AG20443 (cell line): ENCODE measurements at regions not wholly inside any gene's neighbourhood (a gene's known extent, or its start where the extent isn't known, plus 50 kb on each side); places are given as distances from the start of the nearest gene placed in this dataset.
A peak's percentile ranks its signal among the peaks of the same experiment; 100 is the strongest.
"Not testable (repeated sequence)": the region's sequence is repeated elsewhere in the genome, so short reads cannot be mapped to it uniquely, and the experiment has no call there.

Experiments used
- DNase-seq: peaks from one replicate; pipeline ENCODE4 v3.0.0; 2012; ENCODE audit warnings: low spot score, mixed read lengths

DNA sequence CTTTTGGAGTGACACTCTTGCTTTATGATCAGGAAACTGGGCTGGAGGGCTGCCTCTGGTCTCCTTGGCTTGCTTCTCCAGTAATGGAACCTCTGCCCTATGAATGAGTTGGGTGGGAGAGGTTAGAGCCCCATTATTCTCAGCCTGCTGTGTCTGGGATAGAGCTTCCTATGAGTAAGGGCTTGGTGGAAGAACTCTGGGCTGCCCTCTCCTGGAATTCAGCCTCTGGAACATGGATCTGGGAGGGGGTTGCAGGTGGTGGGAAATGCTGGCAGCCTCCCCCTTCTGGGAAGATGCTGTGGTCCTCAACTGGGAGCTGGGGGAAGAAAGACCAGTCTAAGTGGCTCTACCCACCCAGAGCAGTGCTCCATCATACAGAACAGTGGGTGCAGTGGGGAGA, 81.8 kb upstream of the SYN3 start:
- no peak for DNase-seq

DNA sequence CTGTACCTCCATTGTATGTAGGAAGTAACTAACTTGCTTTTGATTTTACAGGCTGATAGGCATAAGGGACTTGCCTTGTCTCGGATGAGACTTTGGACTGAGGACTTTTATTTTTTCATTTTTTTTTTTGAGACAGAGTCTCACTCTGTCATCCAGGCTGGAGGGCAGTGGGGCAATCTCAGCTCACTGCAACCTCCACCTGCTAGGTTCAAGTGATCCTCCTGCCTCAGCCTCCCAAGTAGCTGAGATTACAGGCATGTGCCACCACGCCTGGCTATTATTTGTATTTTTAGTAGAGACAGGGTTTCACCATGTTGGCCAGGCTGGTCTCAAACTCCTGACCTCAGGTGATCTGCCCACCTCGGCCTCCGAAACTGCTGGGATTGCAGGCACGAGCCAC, 80.2 kb upstream of the SYN3 start:
- not testable (repeated sequence) for DNase-seq

DNA sequence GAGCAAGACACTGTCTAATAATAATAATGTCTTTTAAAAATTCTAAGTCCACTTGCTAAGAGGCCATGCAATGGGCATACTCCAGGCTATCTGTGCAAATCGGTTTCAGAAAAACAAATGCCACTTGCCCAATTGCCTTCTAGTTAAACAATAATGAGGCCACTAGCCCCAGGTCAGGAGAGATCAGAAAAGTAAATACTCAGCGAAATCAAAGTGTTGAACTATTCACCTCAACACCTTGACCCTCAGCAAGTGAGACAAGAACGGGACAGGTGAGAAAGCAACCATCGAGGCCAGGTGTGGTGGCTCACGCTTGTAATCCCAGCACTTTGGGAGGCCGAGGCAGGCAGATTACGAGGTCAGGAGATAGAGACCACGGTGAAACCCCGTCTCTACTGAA, 72.3 kb upstream of the SYN3 start:
- DNase-seq = no peak

DNA sequence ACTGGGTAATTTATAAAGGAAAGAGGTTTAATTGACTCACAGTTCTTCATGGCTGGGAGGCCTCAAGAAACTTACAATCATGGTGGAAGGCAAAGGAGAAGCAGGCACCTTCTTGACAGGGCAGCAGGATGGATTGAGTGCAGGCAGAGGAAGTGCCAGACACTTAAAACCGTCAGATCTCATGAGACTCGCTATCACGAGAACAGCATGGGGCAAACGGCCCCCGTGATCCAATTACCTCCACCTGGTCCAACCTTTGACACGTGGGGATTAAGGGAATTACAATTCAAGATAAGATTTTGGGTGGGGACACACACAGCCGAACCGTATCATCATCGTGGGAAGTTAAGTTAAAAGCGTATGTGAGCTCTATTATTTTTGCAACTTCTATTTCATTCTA, 71.4 kb upstream of the SYN3 start:
- DNase-seq = no peak

DNA sequence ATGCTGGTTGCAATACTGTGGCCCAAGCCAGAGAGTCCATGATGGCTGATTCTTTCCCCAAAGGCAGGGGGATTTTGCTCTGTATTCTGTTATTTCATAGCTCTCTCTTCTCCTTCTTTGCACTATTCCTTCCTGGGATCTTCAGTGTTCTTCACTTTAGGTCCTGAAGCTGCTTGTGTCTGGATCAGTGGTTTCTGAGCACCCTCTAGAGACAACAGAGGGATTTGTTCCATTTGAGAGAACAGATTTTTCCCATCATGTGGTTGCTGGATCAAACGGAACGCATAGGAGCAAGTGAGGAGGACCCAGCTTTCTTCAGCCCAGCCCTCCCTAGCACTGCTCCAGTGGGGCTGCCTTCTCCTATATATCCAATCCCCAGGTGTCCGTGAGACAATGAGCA, 68.7 kb upstream of the SYN3 start:
- DNase-seq = peak; percentile 13

DNA sequence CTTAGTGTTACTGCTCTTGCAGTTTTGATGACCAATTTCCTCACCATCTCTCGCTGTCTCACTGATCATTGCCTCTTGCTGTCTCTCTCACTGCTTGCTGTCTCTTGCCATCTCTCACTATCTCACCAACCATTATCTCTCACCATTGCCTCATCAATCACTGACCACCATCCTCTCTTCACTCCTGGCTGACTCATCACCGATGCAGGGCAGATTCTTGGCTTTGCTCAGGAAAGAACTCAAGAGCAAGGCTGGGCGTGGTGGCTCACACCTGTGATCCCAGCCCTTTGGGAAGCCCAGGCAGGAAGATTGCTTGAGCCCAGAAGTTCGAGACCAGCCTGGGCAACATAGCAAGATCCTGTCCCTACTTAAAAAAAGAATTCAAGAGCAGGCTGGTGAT, 66.3 kb upstream of the SYN3 start:
- DNase-seq = no peak

DNA sequence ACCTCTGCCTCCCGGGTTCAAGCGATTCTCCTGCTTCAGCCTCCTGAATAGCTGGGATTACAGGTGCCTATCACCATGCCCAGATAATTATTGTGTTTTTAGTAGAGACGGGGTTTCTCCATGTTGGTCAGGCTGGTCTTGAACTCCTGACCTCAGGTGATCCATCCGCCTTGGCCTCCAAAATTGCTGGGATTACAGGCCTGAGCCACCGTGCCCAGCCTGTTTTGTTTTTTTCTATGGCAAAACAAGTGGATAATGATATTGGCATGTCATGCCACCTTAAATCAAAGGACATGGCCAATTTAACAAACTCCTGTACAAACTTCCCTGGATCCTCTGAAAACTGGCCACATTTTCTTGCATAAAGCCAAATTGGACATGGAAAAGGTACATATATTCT, 64.3 kb upstream of the SYN3 start:
- not testable (repeated sequence) for DNase-seq

DNA sequence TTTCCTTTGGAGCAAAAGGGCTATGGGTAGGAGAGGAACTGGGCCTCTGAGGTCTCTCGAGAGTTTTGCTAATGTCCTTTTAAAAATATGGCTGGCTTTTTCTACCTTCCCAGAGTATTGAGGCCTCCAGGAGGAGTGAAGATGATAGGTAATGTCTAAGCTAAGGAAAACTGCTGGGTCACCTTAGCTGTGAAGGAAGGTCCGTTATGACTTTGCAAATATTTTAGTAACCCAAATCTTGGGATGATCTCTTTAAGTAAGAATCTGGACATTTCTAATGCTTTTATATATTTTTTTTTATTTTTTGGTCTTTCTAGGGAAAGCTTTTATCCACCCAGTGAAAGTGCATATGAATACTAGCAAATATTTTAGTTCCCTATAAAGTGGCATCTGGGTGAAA, 60.9 kb upstream of the SYN3 start:
- no peak for DNase-seq

DNA sequence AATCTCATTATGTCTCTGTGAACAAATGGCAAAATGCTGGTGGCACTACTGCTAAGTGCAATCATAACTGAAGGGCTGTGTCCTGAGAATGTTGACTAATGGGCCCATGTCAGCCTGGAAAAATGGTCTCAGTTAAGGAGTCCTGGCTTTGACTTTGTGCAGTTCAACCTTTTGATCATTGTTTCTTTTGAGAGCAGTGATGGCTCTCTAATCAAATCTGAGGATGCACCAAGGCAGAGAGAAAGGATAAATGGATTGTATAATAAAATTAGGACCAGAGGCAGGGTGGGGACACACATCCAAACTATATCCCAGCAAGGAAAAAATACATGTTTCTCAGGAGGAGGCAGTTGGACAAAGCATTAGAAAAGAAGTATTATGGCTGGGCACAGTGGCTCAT, 59.6 kb upstream of the SYN3 start:
- no peak for DNase-seq

DNA sequence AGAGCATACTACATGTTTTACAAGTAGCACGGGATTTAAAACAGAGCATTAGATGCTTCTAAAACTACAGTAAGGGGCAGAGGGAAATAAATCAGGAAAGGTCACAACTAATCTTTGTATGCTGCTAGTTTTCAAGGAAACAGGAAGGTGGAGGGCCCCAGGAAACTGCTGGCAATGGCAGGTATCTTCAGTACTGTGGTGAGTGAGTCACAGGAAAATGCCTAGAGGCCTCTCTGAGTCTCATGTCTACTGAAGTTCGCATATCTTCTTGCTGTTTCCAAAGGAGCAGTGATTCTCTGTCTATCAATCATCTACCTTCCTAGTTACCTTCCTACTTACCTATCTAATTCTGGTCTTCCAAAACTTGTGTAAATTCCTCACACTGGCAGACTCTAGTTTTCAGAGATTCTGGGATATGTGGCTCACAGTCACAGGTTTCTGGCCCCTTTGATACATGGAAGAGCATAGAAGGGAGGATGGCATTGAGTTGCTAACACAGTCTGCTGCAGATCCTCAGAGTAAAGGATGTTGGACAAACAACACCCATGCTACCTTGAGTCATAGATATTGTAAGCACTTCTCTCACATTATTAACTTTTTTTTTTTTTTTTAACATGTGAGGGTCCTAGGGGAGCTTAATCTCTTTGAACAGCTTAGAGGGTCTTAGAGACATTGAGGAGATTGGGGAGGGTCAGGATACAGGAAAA, 58.8 kb upstream of the SYN3 start:
- no peak for DNase-seq

DNA sequence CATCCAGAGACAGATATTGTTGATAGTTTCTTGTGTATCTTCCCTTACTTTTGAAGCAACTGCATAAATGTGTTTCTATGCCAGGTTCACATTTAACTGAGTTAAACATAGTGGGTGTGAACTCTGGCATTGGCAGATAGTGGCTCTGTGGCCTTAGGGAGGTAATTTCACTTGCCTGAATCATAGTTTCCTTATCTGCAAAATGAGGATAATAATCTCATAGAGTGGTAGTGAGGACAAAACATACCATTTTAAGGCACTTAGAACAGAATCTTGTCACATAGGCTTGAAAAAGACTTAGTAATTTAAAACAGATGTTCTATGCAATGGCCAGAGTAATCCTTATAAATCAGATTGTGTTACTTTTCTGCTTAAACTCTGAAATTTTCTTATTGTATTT, 56.4 kb upstream of the SYN3 start:
- no peak for DNase-seq

DNA sequence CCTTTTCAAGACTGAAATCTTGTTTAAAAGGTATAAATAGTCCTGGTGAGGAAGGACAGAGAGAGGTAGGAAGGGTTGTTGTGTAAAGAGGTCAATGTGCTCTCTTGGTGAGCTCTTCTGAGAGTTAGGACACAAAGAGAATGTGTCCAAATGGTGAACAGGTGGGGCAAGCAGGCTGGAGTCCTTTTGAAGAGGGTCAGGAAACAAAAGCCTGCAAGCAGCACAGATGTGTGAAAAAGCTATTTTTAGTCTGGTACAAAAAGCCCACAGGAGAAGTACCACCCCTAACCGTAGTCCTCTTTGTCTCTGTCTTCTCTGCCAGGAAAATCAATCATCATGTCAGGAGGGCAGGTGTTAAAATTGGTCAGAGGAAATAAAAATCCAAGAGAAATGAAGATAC, 54.4 kb upstream of the SYN3 start:
- DNase-seq = no peak

DNA sequence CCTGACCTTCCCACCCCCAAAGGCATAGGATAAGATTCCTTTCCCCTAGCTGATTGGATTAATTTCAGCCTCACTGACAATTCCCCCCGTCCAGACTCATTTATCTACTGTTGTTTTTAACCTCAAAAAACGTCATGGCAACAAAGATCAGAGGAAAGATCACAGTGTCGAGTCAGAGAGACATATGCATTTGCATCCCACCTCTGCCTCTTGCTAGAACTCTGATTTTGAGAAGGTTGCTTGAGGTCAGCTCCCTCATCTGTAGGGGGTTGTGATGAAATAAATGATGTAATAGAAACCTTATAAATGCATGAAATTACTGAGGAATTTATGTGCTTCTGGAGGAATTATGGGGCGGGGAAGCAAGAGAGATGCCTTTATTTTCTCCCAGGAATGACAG, 53.3 kb upstream of the SYN3 start:
- no peak for DNase-seq

DNA sequence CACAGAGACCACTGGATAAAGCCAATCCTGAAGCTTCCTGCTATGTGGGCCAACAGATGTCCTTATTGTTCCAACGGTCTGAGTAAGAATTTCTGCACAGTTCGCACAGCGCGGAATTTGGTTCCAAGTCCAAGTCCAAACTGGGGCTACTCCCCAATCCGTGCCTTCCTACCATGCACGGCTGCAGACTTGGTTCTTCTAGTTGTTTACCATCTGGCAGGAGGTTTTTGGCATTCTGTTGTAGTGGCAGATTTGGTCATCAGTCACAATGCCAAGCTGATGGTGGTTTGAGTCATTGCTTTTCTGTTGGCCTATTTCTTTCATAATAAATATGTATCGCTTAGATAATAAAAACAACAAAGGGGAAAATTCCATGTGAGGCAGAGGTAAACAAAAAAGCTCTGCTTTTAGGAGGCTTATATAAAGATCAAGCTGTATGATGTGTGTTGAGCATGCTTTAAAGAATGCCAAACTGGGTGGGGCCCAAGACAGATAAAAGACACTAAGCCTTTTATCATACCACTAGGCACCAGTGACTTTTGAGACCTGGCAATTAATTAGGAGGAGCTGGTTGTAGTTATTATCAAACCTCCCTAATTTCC, 52.5 kb upstream of the SYN3 start:
- DNase-seq = peak; percentile 35

DNA sequence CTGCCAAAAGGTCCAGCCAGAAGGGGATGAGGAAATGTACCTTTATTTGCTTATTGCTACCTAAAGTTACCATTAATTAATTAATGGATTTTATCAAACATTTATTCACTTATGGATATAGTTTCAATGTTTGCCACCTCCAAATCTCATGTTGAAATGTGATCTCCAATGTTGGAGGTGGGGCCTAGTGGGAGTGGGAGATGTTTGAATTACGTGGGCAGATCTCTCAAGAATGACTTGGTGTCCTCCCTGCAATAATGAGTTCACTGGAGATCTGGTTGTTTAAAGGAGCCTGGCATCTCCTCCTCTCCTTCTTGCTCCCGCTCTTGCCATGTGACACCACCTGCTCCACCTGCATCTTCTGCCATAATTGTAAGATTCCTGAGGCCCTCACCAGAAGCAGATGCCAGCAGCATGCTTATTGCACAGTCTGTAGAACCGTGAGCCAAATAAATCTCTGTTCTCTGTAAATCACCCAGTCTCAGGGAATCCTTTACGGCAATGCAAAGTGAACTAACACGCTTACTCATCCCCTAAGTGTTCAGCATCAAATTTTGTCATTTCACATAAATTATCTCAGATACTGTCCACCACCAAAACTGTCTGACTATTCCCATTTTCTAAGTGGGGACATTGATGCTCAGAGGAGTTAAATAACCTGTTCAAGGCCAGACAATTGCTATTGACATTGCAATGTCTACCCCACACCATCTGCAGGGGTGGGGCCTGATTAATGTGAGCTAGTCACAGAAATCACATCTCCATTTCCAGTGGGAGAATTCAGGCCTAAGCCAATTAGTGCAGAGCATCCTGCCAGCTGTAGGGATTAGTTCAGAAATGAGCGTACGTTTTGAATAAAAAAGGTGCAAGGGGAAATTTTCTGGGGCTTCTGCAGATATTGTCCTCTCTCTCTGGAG, 51.6 kb upstream of the SYN3 start:
- DNase-seq = no peak

DNA sequence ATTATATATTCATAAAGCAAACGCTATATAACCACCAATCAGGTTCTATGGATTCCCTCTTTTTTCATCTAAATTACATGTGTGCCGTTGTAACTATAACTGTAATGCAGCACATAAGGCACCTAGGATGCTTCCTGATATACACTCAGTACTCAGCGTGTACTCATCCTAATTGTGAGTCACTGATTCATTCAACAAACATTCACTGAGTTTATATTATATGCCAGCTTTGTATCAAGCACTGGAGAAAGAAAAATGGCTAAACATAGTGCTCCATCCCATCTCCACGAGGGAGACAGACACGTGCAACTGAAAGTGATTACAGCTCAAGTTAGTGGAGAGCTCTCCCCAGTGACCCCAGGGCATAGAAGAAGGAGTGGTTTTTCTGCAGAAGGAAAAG, 49.9 kb upstream of the SYN3 start:
- no peak for DNase-seq
